K562 (cell line): ENCODE measurements at regions not wholly inside any gene's neighbourhood (a gene's known extent, or its start where the extent isn't known, plus 50 kb on each side); places are given as distances from the start of the nearest gene placed in this dataset.

Experiments used
- ATAC-seq: fragments of 200-7000 bp; cut with Tn5 transposase; 3 replicates; pipeline ENCODE4 v1.9.1; 2020; ENCODE audit warnings: moderate library complexity
- BruUV-seq: library from RNA; stranded (reverse); fragments of 400-500 nt; replicated peaks from 2 replicates; lab custom pipeline; 2021; lab: Mats Ljungman, UMichigan
- CTCF ChIA-PET: fragments of 300-600 bp; formaldehyde crosslinking; extraction: SDS; loops from one replicate; lab custom pipeline; 2021; ENCODE audit warnings: low intra/inter-chr PET ratio; lab: Yijun Ruan, JAX
- POLR2A ChIA-PET: fragments of 300-600, 350-650 bp; sonication (Branson Sonifier 250); formaldehyde crosslinking; extraction: SDS; loops from one replicate; lab custom pipeline; 2021; ENCODE audit warnings: antibody characterized with exemption, inconsistent platforms; lab: Yijun Ruan, JAX
- DNase-seq, 4 experiments: peaks; one replicate each; pipeline versions ENCODE4 v3.0.0 to v3.0.0-alpha.2; 2011 to 2018; ENCODE audit warnings: low spot score in 3 of 4, mixed read lengths in 3 of 4; ENCODE audit errors: extremely low read depth in 1 of 4
- FAIRE-seq: peaks from 2 replicates; lab custom pipeline; 2011; peaks lifted over from hg19 to GRCh38; lab: Jason Lieb, UNC
- H2AFZ ChIP-seq: 2 replicates; pipeline ENCODE4 v1.6.0; 2011; ENCODE audit warnings: low read depth, low read length, control low read depth, inconsistent platforms
- H3K27ac ChIP-seq: fragments of 200-600 bp; 3 replicates; pipeline ENCODE4 v1.8.0; 2011; ENCODE audit warnings: low read depth, mild to moderate bottlenecking, control low read depth, inconsistent platforms, low read length, moderate library complexity, mixed read lengths; ENCODE audit errors: extremely low read depth
- H3K27me3 ChIP-seq, 2 experiments: fragments of 300-600 bp in 1 of 2; 2 replicates in 1 of 2; 3 replicates in 1 of 2; pipeline versions ENCODE4 v1.6.0 to v1.8.0; 2011; ENCODE audit warnings: inconsistent platforms in 2 of 2, low read length in 2 of 2, mild to moderate bottlenecking in 1 of 2, mixed read lengths in 1 of 2, moderate library complexity in 1 of 2; ENCODE audit not compliant: control insufficient read depth in 2 of 2, insufficient read depth in 2 of 2
- H3K36me3 ChIP-seq: fragments of 300-600 bp; 3 replicates; pipeline ENCODE4 v1.8.0; 2011; ENCODE audit warnings: mild to moderate bottlenecking, low read length, inconsistent platforms; ENCODE audit not compliant: control insufficient read depth, insufficient read depth
- H3K4me1 ChIP-seq, 2 experiments: fragments of 200-600 bp in 1 of 2; replicated peaks in 1 of 2; 2 replicates in 1 of 2; 3 replicates in 1 of 2; pipeline versions ENCODE4 v1.5.1 to v1.8.0; 2011; ENCODE audit warnings: inconsistent platforms in 2 of 2, low read length in 2 of 2, mild to moderate bottlenecking in 1 of 2, mixed read lengths in 1 of 2, moderate library complexity in 1 of 2; ENCODE audit not compliant: control insufficient read depth in 2 of 2, insufficient read depth in 2 of 2
- H3K4me2 ChIP-seq: 2 replicates; pipeline ENCODE4 v1.6.1; 2011; ENCODE audit warnings: low read length, control low read depth, inconsistent platforms, mixed read lengths; ENCODE audit not compliant: insufficient read depth
- H3K4me3 ChIP-seq: fragments of 200-600 bp; sonication (generic), shearing (Covaris generic); 2 replicates; pipeline ENCODE4 v1.5.1; 2016; ENCODE audit warnings: control low read depth, inconsistent platforms
- H3K79me2 ChIP-seq: fragments of 200-600 bp; 3 replicates; pipeline ENCODE4 v1.8.0; 2011; ENCODE audit warnings: low read length, inconsistent platforms; ENCODE audit not compliant: control insufficient read depth, insufficient read depth
- H3K9ac ChIP-seq, 2 experiments: 2 replicates each; pipeline versions ENCODE4 v1.6.0 to v1.6.1; 2011; ENCODE audit warnings: low read depth in 2 of 2, low read length in 2 of 2, control low read depth in 1 of 2, inconsistent platforms in 1 of 2, mild to moderate bottlenecking in 1 of 2, mixed read lengths in 1 of 2; ENCODE audit not compliant: insufficient read depth in 1 of 2
- H3K9me1 ChIP-seq: one replicate; pipeline ENCODE4 v1.6.0; 2011; ENCODE audit warnings: inconsistent platforms, mild to moderate bottlenecking, low read length, moderate library complexity; ENCODE audit not compliant: control insufficient read depth, insufficient read depth
- H3K9me3 ChIP-seq: replicated peaks from 2 replicates; pipeline ENCODE4 v1.5.1; 2011; ENCODE audit warnings: low read depth, low read length, inconsistent platforms; ENCODE audit not compliant: control insufficient read depth, insufficient read depth
- H4K20me1 ChIP-seq: replicated peaks from 2 replicates; pipeline ENCODE4 v1.6.1; 2011; ENCODE audit warnings: low read length, inconsistent platforms, mixed read lengths; ENCODE audit not compliant: control insufficient read depth, insufficient read depth
- EP300 ChIP-seq: IDR thresholded peaks from 2 replicates; pipeline ENCODE4 v1.6.1; 2012; ENCODE audit warnings: low read length, improper control_type of control experiment
- MECOM ChIP-seq: fragments of 250-450 bp; sonication (Bioruptor Pico); IDR thresholded peaks from 2 replicates; pipeline ENCODE4 v1.8.0; 2022; ENCODE audit warnings: inconsistent platforms
- SNIP1 ChIP-seq: fragments of 450-650 bp; IDR thresholded peaks from 2 replicates; pipeline ENCODE4 v1.7.1; 2017; ENCODE audit warnings: low read depth, mild to moderate bottlenecking
- TOE1 ChIP-seq, 2 experiments: fragments of 450-650 bp in 1 of 2; sonication (generic) in 1 of 2; formaldehyde crosslinking in 1 of 2; IDR thresholded peaks; 2 replicates each; pipeline versions ENCODE4 v1.7.1 to v1.8.0; 2016 to 2022; ENCODE audit warnings: borderline replicate concordance in 2 of 2, mild to moderate bottlenecking in 2 of 2, antibody characterized with exemption in 1 of 2, inconsistent platforms in 1 of 2, low read depth in 1 of 2, missing genetic modification reagents in 1 of 2, moderate library complexity in 1 of 2
- U2AF1 ChIP-seq: fragments of 200-400 bp; formaldehyde crosslinking; optimal IDR thresholded peaks from 2 replicates; pipeline ENCODE3; 2017; ENCODE audit warnings: mild to moderate bottlenecking, low read depth, low read length, moderate library complexity
- ZBTB12 ChIP-seq: fragments of 250-450 bp; sonication (Bioruptor Pico); IDR thresholded peaks from 2 replicates; pipeline ENCODE4 v1.4.0; 2020
- ZNF318 ChIP-seq, 2 experiments: fragments of 450-650 bp; IDR thresholded peaks; 2 replicates each; pipeline ENCODE4 v1.6.1; 2016; ENCODE audit warnings: mild to moderate bottlenecking in 2 of 2, borderline replicate concordance in 1 of 2, low read depth in 1 of 2, moderate library complexity in 1 of 2
- ZNF347 ChIP-seq: fragments of 450-650 bp; formaldehyde crosslinking; IDR thresholded peaks from 2 replicates; pipeline ENCODE4 v1.4.0; 2020; ENCODE audit warnings: low read depth, mild to moderate bottlenecking, moderate library complexity
- WGBS: fragments of 100-300 bp; shearing (Covaris generic); methylation state at CpG from one replicate; pipeline ENCODE4 v1.1.6; 2016; ENCODE audit warnings: low coverage, mixed read lengths; ENCODE audit not compliant: insufficient coverage; ENCODE audit errors: missing lambda C conversion rate; 5-methylcytosine and 5-hydroxymethylcytosine counted together
- in situ Hi-C: fragments of 300-500 bp; cut with MboI; formaldehyde crosslinking; loops from 4 replicates; pipeline ENCODE4 v1.15.0; 2018; ENCODE audit warnings: inconsistent platforms, mixed read lengths
- intact Hi-C: fragments of 100-400 bp; cut with micrococcal nuclease; formaldehyde crosslinking; loops from 2 replicates; pipeline ENCODE4 v1.14.2; 2022

GRCh38 chr17:71184716-71185115 is 936.1 kb upstream of the SOX9 start (continued):
- TF ChIP-seq EP300 (no peak), ZNF347 (CRISPR knock-in tag) (no peak), ZBTB12 (CRISPR knock-in tag) (no peak)

- H3K9me3 ChIP-seq = peaks cover 4% of the 10 kb centered on the region; the same call in 1 of the 2 replicates
- no peak overlapping the region for H2AFZ ChIP-seq
- DNase-seq = no peak
- in situ Hi-C loops (no loop called here), intact Hi-C loops (no loop called here)
- WGBS = under 1% methylated on average over 8 of the region's 8 CpGs
- POLR2A ChIA-PET = no interaction called here
- H3K4me3 ChIP-seq = no peak overlapping the region
- no peaks in the 10 kb centered on the region for H3K79me2 ChIP-seq
- FAIRE-seq = no peak
- no peak for ATAC-seq
- H4K20me1 ChIP-seq = no peaks in the 10 kb centered on the region
- H3K9ac ChIP-seq = no peak overlapping the region
- no TSS peak for BruUV-seq
- no peaks in the 10 kb centered on the region for H3K36me3 ChIP-seq
- H3K27ac ChIP-seq = no peak overlapping the region
- no peaks in the 10 kb centered on the region for H3K9me1 ChIP-seq
- no peaks in the 10 kb centered on the region for H3K27me3 ChIP-seq
- CTCF ChIA-PET = no interaction called here
- no peak overlapping the region for H3K4me2 ChIP-seq
- no peaks in the 10 kb centered on the region for H3K4me1 ChIP-seq
- TF ChIP-seq ZNF318 (IDR thresholded peaks at IDR 0.05; ENCODE audit: borderline replicate concordance in 1 of 2, low read depth in 1 of 2) (no peak), U2AF1 (no peak), TOE1 (IDR thresholded peaks at IDR 0.05; ENCODE audit: borderline replicate concordance) (no peak), TOE1 (CRISPR knock-in tag; IDR thresholded peaks at IDR 0.05; ENCODE audit: borderline replicate concordance, low read depth) (no peak), SNIP1 (no peak), MECOM (CRISPR knock-in tag) (no peak)
These were observed 933.5 kb upstream of the SOX9 start for GRCh38 chr17:71187145-71187878.
